ENCODE measurements at regions not wholly inside any gene's neighbourhood (a gene's known extent, or its start where the extent isn't known, plus 50 kb on each side); places are given as distances from the start of the nearest gene placed in this dataset.

DNA sequence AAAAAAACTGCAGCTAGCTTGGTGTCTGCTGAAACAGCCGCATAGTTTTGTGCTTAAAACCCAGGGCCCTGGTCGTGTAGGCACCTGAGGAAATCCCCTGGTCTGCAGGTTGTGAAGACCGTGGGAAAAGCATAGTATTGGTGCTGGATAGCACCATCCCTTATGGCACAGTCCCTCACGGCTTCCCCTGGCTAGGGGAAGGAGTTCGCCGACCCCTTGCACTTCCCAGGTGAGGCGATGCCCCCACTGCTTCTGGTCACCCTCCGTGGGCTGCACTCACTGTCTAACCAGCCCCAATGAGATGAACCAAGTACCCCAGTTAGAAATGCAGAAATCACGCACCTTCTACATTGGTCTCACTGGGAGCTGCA is 1105.1 kb downstream of the STPG2 start:
- Histone ChIP-seq H3K9me3 (replicated peaks in 1 of 2; ENCODE audit: control insufficient read depth in 1 of 2, insufficient read depth in 1 of 2, low read length in 2 of 2) (peaks cover 10 to 14% of the 10 kb centered on the region in 2 donors), H3K9ac (ENCODE audit: insufficient read depth, low read length, poor library complexity, severe bottlenecking) (no peak overlapping the region), H3K4me1 (ENCODE audit: control insufficient read depth in 1 of 2, insufficient read depth in 2 of 2, low read length in 2 of 2) (no peaks in the 10 kb centered on the region), H3K36me3 (replicated peaks in 1 of 2; ENCODE audit: control insufficient read depth in 1 of 2, insufficient read depth in 2 of 2, low read length in 2 of 2) (no peaks in the 10 kb centered on the region), H2AFZ (ENCODE audit: insufficient read depth, low read depth, low read length, poor library complexity, severe bottlenecking) (no peak overlapping the region), H3K4me3 (replicated peaks in 1 of 3; ENCODE audit: low read depth in 2 of 3, low read length in 3 of 3) (no peak overlapping the region), H4K20me1 (ENCODE audit: insufficient read depth, low read length) (no peaks in the 10 kb centered on the region), H3K27me3 (ENCODE audit: control insufficient read depth in 2 of 2, insufficient read depth in 2 of 2, low read length in 2 of 2) (no peaks in the 10 kb centered on the region), H3K27ac (ENCODE audit: low read depth in 1 of 2, low read length in 2 of 2) (no peak overlapping the region), H3K4me2 (replicated peaks; ENCODE audit: extremely low read depth, low read length, poor library complexity, severe bottlenecking) (no peak overlapping the region), H3K79me2 (ENCODE audit: insufficient read depth, low read length) (no peaks in the 10 kb centered on the region)
- TF ChIP-seq, protein P1, sequence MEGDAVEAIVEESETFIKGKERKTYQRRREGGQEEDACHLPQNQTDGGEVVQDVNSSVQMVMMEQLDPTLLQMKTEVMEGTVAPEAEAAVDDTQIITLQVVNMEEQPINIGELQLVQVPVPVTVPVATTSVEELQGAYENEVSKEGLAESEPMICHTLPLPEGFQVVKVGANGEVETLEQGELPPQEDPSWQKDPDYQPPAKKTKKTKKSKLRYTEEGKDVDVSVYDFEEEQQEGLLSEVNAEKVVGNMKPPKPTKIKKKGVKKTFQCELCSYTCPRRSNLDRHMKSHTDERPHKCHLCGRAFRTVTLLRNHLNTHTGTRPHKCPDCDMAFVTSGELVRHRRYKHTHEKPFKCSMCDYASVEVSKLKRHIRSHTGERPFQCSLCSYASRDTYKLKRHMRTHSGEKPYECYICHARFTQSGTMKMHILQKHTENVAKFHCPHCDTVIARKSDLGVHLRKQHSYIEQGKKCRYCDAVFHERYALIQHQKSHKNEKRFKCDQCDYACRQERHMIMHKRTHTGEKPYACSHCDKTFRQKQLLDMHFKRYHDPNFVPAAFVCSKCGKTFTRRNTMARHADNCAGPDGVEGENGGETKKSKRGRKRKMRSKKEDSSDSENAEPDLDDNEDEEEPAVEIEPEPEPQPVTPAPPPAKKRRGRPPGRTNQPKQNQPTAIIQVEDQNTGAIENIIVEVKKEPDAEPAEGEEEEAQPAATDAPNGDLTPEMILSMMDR (IDR thresholded peaks at IDR 0.05) = no peak
- no peaks in the 10 kb centered on the region for H3K4me1 Mint-ChIP-seq
- intact Hi-C loops (cut with micrococcal nuclease) = no loop called here
- no peaks in the 10 kb centered on the region for H3K36me3 Mint-ChIP-seq
- H3K4me3 Mint-ChIP-seq = no peak overlapping the region
- WGBS (ENCODE audit: insufficient coverage) = 90% methylated on average over 8 of the region's 9 CpGs
- DNase-seq = no peak
- H3K9me3 Mint-ChIP-seq = peaks cover 0 to 12% (median 8%) of the 10 kb centered on the region in 7 donors
- H3K27me3 Mint-ChIP-seq (ENCODE audit: low read depth in 3 of 3) = no peaks in the 10 kb centered on the region
- H3K27ac Mint-ChIP-seq = no peak overlapping the region

DNA sequence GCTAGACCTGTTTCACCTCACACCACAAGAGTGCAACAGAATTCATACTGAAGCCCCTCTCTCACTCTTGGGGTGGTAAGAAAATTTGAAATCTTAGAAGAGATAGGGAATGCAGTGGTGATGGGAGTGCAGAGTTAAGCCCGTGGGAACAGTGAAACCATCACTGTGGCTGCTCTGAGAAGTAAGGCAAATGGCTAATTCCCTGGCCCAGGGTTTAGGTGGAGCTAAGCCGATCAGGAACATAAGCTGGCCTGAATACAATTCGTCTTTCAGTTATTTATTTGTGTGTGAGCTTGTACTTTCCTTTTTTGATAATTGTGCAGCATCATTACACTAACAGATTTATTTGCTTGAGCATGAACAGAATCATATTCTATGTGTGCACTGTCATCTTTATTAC is 1070.6 kb downstream of the STPG2 start:
- Histone ChIP-seq H3K79me2 (ENCODE audit: insufficient read depth, low read length) (no peaks in the 10 kb centered on the region), H3K27me3 (ENCODE audit: control insufficient read depth in 2 of 2, insufficient read depth in 2 of 2, low read length in 2 of 2) (no peaks in the 10 kb centered on the region), H3K27ac (ENCODE audit: low read depth in 1 of 2, low read length in 2 of 2) (no peak overlapping the region), H4K20me1 (ENCODE audit: insufficient read depth, low read length) (no peaks in the 10 kb centered on the region), H3K4me2 (replicated peaks; ENCODE audit: extremely low read depth, low read length, poor library complexity, severe bottlenecking) (no peak overlapping the region), H3K4me3 (replicated peaks in 1 of 3; ENCODE audit: low read depth in 2 of 3, low read length in 3 of 3) (no peak overlapping the region), H3K4me1 (ENCODE audit: control insufficient read depth in 1 of 2, insufficient read depth in 2 of 2, low read length in 2 of 2) (no peaks in the 10 kb centered on the region), H2AFZ (ENCODE audit: insufficient read depth, low read depth, low read length, poor library complexity, severe bottlenecking) (no peak overlapping the region), H3K9me3 (replicated peaks in 1 of 2; ENCODE audit: control insufficient read depth in 1 of 2, insufficient read depth in 1 of 2, low read length in 2 of 2) (peaks cover 8 to 10% of the 10 kb centered on the region in 2 donors), H3K36me3 (replicated peaks in 1 of 2; ENCODE audit: control insufficient read depth in 1 of 2, insufficient read depth in 2 of 2, low read length in 2 of 2) (no peaks in the 10 kb centered on the region), H3K9ac (ENCODE audit: insufficient read depth, low read length, poor library complexity, severe bottlenecking) (no peak overlapping the region)
- peaks cover 0 to 2% (median 0%) of the 10 kb centered on the region in 3 donors for H3K27me3 Mint-ChIP-seq (ENCODE audit: low read depth in 3 of 3)
- intact Hi-C loops (cut with micrococcal nuclease) = no loop called here
- no peak overlapping the region for H3K4me3 Mint-ChIP-seq
- DNase-seq = no peak
- no peaks in the 10 kb centered on the region for H3K4me1 Mint-ChIP-seq
- TF ChIP-seq, protein P1 (IDR thresholded peaks at IDR 0.05) = no peak
- H3K9me3 Mint-ChIP-seq = peaks cover 0 to 15% (median 5%) of the 10 kb centered on the region in 7 donors
- no peaks in the 10 kb centered on the region for H3K36me3 Mint-ChIP-seq
- H3K27ac Mint-ChIP-seq = no peak overlapping the region
- WGBS (ENCODE audit: insufficient coverage) = 71% methylated on average over 1 of the region's 3 CpGs
